ENCODE measurements at regions not wholly inside any gene's neighbourhood (a gene's known extent, or its start where the extent isn't known, plus 50 kb on each side); places are given as distances from the start of the nearest gene placed in this dataset.

- peaks cover 3% of the 10 kb centered on the region for H3K27me3 Mint-ChIP-seq (ENCODE audit: low read depth, poor library complexity)
- no peak for TF ChIP-seq CTCF (IDR thresholded peaks at IDR 0.05)
- no peak for DNase-seq
Measured at GRCh38 chr2:67232936-67233335, 164.2 kb upstream of the ETAA1 start.

GRCh38 chr2:67234440-67234839 lies 162.7 kb upstream of the ETAA1 start:
- Mint-ChIP-seq H3K4me1 (peaks cover 15% of the 10 kb centered on the region), H3K36me3 (ENCODE audit: low read depth) (no peaks in the 10 kb centered on the region), H3K27ac (no peak overlapping the region), H3K4me3 (no peak overlapping the region), H3K9me3 (no peaks in the 10 kb centered on the region), H3K27me3 (ENCODE audit: low read depth, poor library complexity) (no peaks in the 10 kb centered on the region)
- no peak for DNase-seq
- peak; percentile 26 for TF ChIP-seq CTCF (IDR thresholded peaks at IDR 0.05)

More at GRCh38 chr2:67232936-67233335, 164.2 kb upstream of the ETAA1 start:
- H3K27ac Mint-ChIP-seq = no peak overlapping the region
- peaks cover 15% of the 10 kb centered on the region for H3K4me1 Mint-ChIP-seq
- H3K4me3 Mint-ChIP-seq = no peak overlapping the region
- no peaks in the 10 kb centered on the region for H3K9me3 Mint-ChIP-seq
- no peaks in the 10 kb centered on the region for H3K36me3 Mint-ChIP-seq (ENCODE audit: low read depth)

GRCh38 chr2:67237288-67237687 lies 159.8 kb upstream of the ETAA1 start:
- peaks cover 15% of the 10 kb centered on the region for H3K4me1 Mint-ChIP-seq
- H3K27me3 Mint-ChIP-seq (ENCODE audit: low read depth, poor library complexity) = no peaks in the 10 kb centered on the region
- H3K4me3 Mint-ChIP-seq = no peak overlapping the region
- no peak for DNase-seq
- no peak overlapping the region for H3K27ac Mint-ChIP-seq
- TF ChIP-seq CTCF (IDR thresholded peaks at IDR 0.05) = no peak
- no peaks in the 10 kb centered on the region for H3K9me3 Mint-ChIP-seq
- no peaks in the 10 kb centered on the region for H3K36me3 Mint-ChIP-seq (ENCODE audit: low read depth)

- no peaks in the 10 kb centered on the region for H3K9me3 Mint-ChIP-seq
- H3K27me3 Mint-ChIP-seq (ENCODE audit: low read depth, poor library complexity) = no peaks in the 10 kb centered on the region
- DNase-seq = no peak
- H3K27ac Mint-ChIP-seq = no peak overlapping the region
- TF ChIP-seq CTCF (IDR thresholded peaks at IDR 0.05) = no peak
- peaks cover 2% of the 10 kb centered on the region for H3K4me1 Mint-ChIP-seq
- H3K4me3 Mint-ChIP-seq = no peak overlapping the region
- H3K36me3 Mint-ChIP-seq (ENCODE audit: low read depth) = no peaks in the 10 kb centered on the region
Measured at GRCh38 chr2:67240507-67240906, 156.6 kb upstream of the ETAA1 start.

- TF ChIP-seq CTCF (IDR thresholded peaks at IDR 0.05) = no peak
- Mint-ChIP-seq H3K36me3 (ENCODE audit: low read depth) (no peaks in the 10 kb centered on the region), H3K4me1 (no peaks in the 10 kb centered on the region), H3K9me3 (no peaks in the 10 kb centered on the region), H3K4me3 (no peak overlapping the region), H3K27ac (no peak overlapping the region), H3K27me3 (ENCODE audit: low read depth, poor library complexity) (no peaks in the 10 kb centered on the region)
- no peak for DNase-seq
Measured at GRCh38 chr2:67241453-67241852, 155.7 kb upstream of the ETAA1 start.

GRCh38 chr2:67242456-67242855 lies 154.7 kb upstream of the ETAA1 start:
- no peak overlapping the region for H3K27ac Mint-ChIP-seq
- H3K36me3 Mint-ChIP-seq (ENCODE audit: low read depth) = no peaks in the 10 kb centered on the region
- no peaks in the 10 kb centered on the region for H3K27me3 Mint-ChIP-seq (ENCODE audit: low read depth, poor library complexity)
- H3K4me3 Mint-ChIP-seq = no peak overlapping the region
- DNase-seq = no peak
- no peak for TF ChIP-seq CTCF (IDR thresholded peaks at IDR 0.05)
- H3K4me1 Mint-ChIP-seq = no peaks in the 10 kb centered on the region
- no peaks in the 10 kb centered on the region for H3K9me3 Mint-ChIP-seq

Measured in nephron progenitor cell (in vitro differentiated cells).